DMS153 treated with DMSO at 0.1 percent for 48 hours (cell line): ENCODE measurements at regions not wholly inside any gene's neighbourhood (a gene's known extent, or its start where the extent isn't known, plus 50 kb on each side); places are given as distances from the start of the nearest gene placed in this dataset.

ENCODE experiments used
- DNase-seq: peaks from one replicate; lab custom pipeline; 2025; ENCODE audit not compliant: unreplicated experiment; lab: John Stamatoyannopoulos, UW

DNA sequence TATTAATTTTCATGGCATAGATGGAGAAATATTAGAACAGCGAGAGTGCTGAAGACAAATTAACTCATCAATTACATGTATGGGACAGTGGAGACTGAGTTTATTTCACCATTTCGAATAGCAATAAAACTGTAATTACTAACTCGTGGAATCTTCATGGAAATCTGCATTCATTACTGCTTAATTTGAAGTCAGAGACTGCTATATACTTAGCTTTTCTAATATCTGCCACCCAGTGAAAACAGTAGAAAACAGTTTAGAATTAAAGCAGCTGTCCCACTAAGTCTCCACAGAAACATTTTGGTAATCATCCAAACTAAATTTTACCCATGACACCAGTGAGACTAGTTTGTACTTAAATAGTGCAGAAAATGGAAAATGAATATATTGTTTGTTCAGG is 56.8 kb downstream of the IZUMO3 start:
- DNase-seq, result no peak

DNA sequence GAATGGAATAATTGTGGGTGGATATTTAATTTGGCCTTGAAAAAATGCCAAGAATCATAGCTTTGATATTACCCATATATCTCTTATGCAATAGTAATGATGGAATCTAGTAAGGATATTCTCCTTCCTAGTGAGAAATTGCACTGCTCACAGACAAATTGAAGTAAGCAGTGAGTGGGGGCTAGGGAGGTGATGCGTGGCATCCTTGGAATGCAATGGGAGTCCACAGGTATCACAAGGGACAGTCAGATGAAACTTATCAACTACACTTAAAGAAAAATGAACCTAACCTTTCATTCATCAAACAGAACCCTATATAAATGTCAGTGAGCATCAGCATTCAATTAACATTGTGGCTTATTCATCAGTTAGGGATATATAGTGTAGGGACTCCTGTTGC is 57.8 kb downstream of the IZUMO3 start:
- no peak for DNase-seq

DNA sequence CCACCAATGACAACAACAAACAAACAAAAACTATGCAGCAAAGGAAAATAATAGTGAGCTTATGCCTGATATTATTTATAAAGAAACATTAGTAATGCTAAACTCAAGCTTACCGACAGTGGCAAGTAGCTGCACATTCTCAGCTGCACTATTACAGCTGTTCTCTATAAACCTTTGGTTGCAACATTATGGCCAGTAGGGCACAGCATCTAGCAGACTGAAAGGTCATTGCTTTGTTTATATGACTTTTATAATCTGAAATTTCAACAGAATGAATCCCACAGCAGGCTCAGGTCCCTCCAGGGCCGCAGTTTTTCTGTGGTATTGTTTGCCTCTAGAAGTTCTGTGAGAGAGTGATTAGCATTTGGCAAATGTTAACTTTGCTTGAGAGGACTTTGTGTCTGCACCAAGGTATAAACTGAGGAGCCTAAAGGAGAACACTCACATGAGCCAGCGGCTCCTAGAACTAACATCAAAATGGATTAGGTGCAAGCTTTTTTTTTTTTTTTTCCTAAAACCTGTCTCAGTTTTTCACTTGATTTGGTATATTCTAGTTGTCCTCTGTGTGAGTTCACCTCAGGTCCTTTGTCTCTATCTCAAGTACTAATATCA is 58.3 kb downstream of the IZUMO3 start:
- DNase-seq, result no peak

DNA sequence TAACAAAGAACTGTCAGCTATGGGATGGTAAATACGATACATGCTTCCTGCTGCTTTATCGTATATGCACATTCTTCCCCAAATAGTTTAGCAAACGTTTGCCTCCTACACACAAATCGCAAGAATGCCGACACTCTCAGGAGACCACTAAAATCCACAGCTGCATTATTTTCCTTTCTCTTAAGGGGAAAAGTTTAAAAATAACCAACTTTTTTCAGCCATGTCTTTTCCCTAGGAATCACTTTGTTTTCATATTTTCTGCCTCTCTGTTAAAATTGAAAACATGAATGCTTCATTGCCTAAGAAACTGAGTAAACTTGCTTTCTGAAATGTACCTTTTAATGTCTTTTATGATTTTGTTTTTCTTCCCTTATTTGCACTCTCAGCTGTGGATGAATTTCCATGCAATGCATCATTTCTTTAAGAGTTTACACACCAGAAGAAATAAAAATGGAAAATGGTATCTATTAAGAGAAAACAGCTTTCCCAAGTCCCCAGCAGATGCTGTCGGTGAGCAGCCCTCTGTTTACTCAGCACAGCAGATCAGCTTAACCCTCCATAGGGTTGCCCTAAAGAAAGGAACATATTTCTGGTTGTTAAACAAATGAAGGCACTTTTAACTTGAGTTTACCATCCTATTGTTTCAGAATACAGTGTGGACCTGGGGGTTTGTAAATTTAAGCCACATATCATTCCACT is 66.2 kb downstream of the IZUMO3 start:
- no peak for DNase-seq

DNA sequence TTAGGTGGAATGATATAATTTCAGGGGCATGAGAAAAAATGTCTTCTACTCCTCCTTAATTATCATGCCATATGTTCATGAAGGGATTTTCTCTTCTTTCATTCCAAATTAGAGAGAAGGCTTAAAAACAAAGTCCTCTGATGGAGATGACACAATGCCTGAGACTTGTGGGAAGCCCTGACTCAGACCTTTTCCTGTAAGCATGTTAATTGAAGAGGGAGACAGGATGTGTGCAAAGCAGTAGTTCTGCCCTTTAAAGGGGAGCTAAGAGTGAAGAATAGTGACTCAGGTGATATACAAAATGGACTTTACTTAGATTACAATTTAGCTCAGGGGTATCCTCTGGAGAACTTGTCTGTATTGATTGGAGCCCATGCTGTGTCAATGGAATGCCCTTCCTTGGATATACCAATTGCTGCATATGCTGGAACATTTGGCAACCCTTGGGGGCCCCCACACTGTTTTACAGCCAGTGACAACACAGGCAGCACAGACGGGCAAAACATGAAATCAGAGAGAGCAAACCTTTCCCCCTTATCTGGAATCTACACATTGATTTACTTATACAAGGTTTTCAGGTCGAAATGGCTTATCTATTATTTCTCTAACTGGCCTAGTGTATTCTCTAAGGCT is 81.3 kb downstream of the IZUMO3 start:
- no peak for DNase-seq

DNA sequence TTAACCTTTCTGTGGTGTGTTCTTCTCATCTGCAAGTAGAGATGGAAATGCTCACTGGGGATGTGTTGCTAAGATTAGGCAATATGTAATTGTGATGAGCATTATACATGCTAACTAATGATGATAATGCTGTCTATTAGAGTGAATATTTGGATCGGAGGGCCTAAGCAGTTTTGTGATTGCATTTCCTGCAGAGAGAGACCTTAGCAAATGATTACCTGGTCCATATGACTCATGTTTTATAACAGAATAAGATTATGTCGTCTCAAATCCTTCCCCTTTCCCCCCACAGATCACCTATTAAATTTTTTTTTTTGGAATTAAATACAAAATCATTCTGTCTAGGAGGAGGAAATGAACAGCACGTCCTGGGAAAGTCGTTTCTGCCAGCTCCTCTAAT is 82.7 kb downstream of the IZUMO3 start:
- no peak for DNase-seq

DNA sequence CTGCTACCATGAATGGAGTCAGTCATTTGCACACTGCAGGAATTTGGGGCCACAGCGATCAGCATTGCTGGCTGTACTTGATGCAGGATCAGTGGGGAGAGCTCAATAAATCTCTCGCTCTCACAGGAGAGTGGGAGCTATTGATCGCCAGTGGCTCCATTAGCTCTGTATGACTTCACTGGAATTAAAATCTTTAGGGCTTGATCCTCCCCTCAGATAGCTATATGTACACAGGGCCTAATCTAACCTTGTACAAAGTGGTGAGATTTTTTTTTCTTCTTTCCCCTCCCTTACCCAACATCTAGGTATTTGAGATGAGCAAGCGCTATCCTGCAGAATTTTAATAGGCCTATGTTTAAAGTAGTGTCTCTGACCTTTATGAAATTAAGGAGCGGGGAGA is 84.9 kb downstream of the IZUMO3 start:
- no peak for DNase-seq

DNA sequence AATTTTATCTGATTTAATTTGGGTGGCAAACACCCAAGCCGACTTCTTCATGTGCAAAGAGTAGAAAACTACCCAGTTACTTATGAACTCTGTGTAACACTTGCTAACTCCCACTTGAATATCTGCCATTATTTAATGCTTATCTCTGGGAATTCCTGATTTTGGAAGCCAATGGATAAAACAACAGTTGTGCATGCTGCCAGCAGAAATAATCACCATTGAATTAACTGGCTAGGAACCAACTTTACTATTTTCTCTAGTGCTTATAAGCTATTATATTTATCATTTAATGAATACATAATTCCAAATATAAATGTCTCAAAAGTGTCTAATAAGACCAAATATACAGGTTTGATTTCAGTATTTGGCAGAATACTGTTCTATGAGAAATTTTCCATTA is 85.7 kb downstream of the IZUMO3 start:
- no peak for DNase-seq

DNA sequence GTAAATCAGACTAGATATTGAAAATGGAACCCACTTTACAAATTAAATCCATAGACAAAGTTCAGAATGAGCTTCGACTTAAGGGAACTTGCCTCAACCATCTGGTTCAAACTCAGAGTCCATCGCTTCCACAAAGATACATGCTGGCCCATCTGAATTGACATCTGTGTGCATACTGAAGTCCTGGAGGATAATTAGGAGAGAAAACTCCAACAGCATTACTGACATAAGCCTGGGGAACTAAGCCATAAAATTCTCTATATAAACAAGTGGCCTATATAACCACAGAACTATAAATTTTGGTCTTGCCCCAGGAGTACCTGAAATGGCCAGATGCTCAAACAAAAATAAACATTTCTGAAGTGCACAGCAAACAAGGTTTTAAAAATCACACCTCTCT is 94.4 kb downstream of the IZUMO3 start:
- peak; percentile 26 for DNase-seq

DNA sequence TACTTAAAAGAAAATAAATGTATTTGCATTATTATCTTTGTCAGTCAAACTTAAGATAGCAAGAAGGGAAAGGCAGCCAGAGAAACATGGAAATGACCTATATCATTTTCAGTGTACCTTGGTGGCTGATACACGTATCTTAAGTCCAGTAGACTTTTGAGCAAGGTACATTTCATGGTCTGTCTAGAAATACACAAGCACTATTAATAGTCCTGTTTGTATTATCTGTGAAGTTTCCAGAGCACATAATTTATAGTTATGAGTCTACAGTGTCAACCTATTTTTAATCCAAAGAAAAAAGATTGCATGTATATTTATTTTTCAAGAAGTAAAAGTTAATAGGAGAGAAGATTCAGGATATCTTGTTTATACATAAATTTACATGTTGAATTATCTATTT is 95.7 kb downstream of the IZUMO3 start:
- no peak for DNase-seq

DNA sequence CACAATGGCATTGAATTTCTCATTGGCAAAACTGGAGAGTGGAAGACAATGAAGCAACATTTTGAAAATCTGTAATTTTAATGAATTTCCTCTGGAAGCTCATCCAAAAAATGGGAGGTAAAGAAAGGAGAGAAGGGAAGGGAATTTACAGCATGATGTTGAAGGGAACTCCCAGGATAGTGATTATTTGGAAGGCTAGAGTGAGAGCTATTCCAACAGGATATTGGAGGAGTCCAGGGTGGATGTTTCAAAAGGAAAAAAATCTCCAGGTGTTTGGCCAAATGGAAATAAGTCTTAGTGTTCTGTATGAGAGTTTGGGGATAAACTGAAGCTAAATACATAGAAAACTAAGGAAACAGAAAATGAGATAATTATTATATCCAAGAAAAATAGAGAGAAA is 106.2 kb downstream of the IZUMO3 start:
- DNase-seq, result no peak

DNA sequence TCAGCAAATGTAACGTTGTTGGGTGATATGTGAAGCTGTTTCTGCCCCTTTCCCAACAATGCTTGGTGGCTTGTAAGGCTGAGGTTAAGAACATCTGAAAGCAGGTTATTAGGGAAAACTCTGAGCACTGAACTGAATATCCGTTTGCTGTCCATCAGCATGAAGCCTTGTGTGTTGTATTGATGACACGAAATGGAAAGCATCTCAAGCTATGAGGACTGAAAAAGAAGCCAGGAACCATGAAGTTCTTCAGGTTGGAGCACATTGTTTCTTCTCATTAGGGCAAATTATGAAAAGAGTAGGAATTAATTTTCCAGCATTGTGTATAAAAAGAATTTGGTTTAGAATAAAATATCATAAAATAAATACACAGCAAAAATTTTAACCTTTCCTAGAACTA is 106.8 kb downstream of the IZUMO3 start:
- DNase-seq, result no peak

DNA sequence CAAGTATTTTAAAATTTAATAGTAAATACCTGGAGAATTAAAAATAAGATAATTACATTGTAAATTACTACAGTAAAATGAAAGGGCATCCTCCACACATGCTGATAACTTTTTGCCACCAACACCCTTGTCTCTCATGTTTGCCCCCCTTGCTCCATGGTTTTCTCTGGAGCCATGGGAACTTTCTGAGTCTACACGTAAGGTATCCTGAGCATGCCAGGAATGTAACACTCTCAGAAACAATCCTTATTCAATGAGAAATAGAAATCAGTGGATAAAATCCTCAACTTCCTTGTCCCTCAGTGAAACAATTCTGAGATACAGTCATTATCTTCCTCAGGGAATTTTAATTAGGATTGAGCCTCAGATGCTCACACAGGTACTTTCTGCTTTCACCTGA is 108.9 kb downstream of the IZUMO3 start:
- no peak for DNase-seq

DNA sequence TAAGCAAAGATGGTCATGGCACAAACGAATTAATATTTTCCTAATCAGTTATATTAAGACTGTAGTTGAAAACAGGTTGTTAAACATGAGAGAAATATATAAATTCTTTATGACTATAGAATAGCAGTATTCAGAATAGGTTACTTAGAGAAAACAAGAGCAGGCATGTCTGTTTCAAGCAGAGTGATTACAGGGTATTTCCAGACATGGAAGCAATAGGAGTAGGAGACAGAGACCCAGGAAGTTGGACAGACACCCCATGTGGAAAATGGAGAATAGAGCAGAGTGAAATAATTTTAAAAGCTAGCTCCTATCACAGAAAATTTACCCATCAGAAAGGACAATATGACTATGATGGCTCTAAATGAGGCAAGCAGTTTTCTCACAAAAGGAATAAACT is 111.5 kb downstream of the IZUMO3 start:
- no peak for DNase-seq

DNA sequence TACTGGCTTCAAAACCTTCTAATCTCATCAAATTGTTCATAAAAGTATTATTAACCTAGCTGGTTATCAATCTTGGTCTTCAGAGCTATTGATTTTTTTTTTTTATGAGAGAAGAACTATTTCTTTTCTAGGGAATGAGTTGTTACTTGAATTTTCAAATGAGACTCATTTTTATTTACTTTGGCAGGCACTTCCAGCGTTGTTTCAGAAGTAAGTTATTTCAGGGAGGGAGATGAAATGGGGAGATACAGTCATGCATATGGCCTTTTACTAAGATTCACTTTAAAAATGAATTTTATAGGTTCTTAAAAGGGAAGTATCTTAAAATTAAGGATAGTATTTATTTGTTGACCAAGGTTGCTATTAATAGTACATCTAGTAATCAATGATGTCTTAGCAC is 129.6 kb downstream of the IZUMO3 start:
- no peak for DNase-seq

DNA sequence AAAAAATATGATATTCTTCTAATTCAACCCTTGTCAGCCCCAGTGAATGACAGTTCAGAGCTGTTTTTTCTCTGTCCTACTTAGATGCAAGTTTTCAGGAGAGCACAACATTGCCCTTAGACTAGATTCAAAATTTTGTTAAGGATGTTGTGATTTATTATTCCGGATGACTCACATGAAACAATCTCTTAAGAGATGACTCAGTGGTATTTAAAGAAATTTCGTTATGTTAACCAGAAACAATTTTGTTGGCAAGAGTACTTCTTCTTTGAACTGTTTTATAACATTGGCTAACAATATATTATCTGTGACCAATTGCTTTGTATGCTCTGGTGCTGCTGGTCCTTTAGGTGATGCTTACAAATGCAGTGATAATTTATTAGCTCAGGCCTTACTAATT is 132.0 kb downstream of the IZUMO3 start:
- no peak for DNase-seq

DNA sequence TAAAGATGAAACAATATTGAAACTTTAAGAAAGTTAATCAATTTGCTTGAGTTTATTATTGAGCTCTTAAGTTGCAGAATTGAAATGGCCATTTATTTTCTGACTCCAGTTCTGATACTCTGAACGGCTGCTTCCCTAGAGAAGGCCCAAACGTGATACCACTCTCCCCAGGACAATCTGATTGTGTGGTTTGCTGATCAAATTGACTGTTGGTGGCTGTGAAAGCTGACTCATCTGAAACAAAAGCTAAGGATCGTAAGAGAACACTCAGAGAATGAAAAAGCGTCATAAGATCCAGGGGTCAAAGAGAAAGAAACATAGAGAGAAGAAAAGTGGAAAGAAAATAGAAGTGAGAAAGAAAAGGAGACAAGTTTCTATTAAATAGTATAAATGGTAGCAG is 147.2 kb downstream of the IZUMO3 start:
- DNase-seq, result no peak

DNA sequence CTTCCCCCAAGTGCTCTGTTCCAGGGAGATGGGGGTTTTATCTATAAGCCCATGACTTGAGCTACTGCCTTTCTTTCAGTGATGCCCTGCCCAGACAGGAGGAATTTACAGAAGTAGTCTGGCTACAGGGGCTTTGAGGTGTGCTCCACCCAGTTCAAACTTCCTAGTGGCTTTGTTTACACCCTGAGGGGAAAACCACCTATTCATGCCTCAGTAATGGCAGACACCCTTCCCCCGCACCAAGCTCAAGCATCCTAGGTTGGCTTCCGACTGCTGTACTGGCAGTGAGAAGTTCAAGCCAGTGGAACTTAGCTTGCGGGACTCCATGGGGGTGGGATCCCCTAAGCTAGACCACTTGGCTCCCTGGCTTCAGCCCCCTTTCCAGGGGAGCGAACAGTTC is 154.6 kb downstream of the IZUMO3 start:
- DNase-seq, result no peak

DNA sequence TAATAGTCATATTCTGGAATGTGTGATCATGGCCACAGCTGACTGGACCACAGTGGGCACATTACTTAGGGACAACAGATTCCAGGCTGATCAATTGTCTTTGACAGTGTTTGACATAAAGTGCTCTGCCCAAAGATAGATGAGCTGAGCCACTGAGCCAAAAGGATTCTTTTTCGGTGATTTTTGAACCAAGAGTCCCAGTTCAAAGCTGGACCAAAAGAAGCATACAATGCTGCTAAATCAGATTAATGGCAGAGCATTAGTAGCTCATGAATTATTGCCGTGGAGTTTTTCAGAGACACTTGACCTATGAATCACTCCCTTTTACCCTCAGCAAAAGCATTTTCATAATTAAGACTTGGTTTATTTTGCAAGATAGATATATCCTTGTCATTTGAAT is 160.6 kb downstream of the IZUMO3 start:
- no peak for DNase-seq

DNA sequence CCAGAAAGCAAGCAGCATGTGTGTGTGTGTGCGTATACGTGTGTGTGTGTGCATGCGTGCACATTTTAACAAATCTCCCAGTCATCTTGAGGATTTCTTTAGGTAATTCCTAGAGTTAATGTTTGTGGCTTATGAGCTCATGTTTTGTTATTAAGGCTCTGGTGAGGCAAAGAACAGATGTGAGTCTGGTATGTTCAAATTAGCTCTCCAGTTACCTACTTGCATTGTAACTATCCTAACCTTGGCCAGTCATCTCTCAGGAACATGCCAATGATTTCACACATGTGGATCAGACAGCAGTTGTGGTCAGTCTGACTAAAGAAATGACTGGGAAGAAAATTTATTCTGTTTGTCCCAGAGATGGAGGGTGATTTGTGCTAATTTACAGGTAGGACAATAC is 163.1 kb downstream of the IZUMO3 start:
- DNase-seq, result no peak

DNA sequence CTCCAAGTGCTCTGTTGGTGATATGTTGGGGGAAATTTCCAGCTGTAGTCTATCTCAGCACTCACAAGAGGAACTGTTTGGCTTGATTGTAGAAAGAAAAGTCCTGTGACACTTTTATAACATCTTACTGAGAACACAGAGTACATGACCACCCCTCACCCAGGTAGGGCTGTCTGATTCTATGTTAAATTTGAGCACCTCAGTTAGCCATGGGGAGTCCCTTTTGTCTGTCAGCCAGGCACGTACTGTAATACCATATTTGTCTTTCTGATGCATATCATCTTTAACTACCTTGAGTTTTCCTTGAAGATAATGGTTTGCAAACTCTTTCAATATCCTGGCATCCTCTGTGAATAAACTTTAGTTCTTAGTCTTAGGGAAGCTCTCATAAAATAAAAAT is 164.5 kb downstream of the IZUMO3 start:
- no peak for DNase-seq

DNA sequence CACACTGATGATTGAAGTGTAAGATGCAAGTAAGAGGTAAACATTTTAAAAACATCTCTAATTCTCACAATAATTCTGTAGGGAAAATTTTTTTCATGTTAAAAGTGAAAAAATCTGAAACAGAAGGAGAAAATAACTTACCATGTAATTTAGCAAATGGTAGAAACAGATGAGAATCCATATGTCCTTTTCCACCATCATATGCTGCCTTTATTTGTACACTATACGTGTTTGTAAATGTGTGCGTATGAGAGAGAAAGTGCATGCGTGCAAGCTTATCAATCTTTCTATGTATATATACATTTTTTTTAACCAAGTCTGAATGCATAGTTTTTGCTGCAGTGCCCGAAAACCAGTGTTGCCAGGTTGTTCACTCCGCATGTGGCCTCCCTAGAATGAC is 186.7 kb downstream of the IZUMO3 start:
- no peak for DNase-seq

DNA sequence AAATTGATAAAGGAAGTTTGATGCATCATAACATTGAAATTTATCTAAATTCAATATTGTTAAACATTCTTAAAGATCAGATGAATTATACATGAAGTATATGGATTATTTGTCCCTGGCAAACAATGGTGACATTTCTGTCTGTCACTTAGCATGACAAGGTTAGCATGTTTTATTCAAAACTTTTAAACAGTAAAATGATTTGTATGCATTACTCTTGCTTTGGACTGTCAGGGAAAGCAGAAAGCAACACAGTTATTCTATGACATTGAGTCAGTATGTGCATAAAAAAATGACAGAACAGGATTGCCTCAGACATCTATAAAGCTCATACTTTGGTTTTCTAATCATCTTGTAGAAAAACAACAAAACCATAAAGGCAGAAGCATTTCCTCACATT is 193.7 kb downstream of the IZUMO3 start:
- DNase-seq, result no peak
